HepG2 (cell line): ENCODE measurements at regions not wholly inside any gene's neighbourhood (a gene's known extent, or its start where the extent isn't known, plus 50 kb on each side); places are given as distances from the start of the nearest gene placed in this dataset.

Experiments
- ATAC-seq: fragments of 200-7000 bp; cut with Tn5 transposase; 3 replicates; pipeline ENCODE4 v1.9.1; 2020; ENCODE audit warnings: mild to moderate bottlenecking, moderate library complexity
- BruUV-seq: library from RNA; stranded (reverse); fragments of 400-500 nt; replicated peaks from 2 replicates; lab custom pipeline; 2021; lab: Mats Ljungman, UMichigan
- CTCF ChIA-PET: fragments of 300-600 bp; formaldehyde crosslinking; extraction: SDS; loops from one replicate; lab custom pipeline; 2021; ENCODE audit warnings: low total read pairs, inconsistent platforms, low intra/inter-chr PET ratio; lab: Yijun Ruan, JAX
- POLR2A ChIA-PET: fragments of 350-600 bp; sonication (Branson Sonifier 250); formaldehyde crosslinking; loops from one replicate; lab custom pipeline; 2020; ENCODE audit warnings: antibody characterized with exemption, inconsistent platforms; lab: Yijun Ruan, JAX
- DNase-seq: peaks from one replicate; pipeline ENCODE4 v3.0.0-alpha.2; 2015; ENCODE audit warnings: low spot score
- FAIRE-seq: peaks from 3 replicates; lab custom pipeline; 2011; peaks lifted over from hg19 to GRCh38; lab: Jason Lieb, UNC
- H2AFZ ChIP-seq: one replicate; pipeline ENCODE4 v1.6.1; 2011; ENCODE audit warnings: low read length, inconsistent platforms
- H3K27ac ChIP-seq: fragments of 300-600 bp; 3 replicates; pipeline ENCODE4 v1.8.0; 2011; ENCODE audit warnings: mixed run types, mild to moderate bottlenecking, mixed read lengths, low read length, inconsistent platforms; ENCODE audit not compliant: insufficient read depth; ENCODE audit errors: extremely low read length
- H3K27me3 ChIP-seq, 2 experiments: fragments of 200-600 bp in 1 of 2; 2 replicates in 1 of 2; 3 replicates in 1 of 2; pipeline versions ENCODE4 v1.6.0 to v1.8.0; 2011; ENCODE audit warnings: low read length in 2 of 2, mild to moderate bottlenecking in 2 of 2, moderate library complexity in 2 of 2, inconsistent platforms in 1 of 2; ENCODE audit not compliant: insufficient read depth in 2 of 2, control insufficient read depth in 1 of 2
- H3K36me3 ChIP-seq, 2 experiments: fragments of 200-600 bp in 1 of 2; replicated peaks in 1 of 2; 2 replicates in 1 of 2; 3 replicates in 1 of 2; pipeline versions ENCODE4 v1.5.1 to v1.8.0; 2011; ENCODE audit warnings: low read length in 2 of 2, inconsistent platforms in 1 of 2; ENCODE audit not compliant: insufficient read depth in 2 of 2, control insufficient read depth in 1 of 2
- H3K4me1 ChIP-seq: 2 replicates; pipeline ENCODE4 v1.5.1; 2012; ENCODE audit warnings: low read length, inconsistent platforms; ENCODE audit not compliant: insufficient read depth
- H3K4me2 ChIP-seq: 2 replicates; pipeline ENCODE4 v1.6.0; 2011; ENCODE audit warnings: low read depth, low read length, inconsistent platforms
- H3K4me3 ChIP-seq, 3 experiments: fragments of 200-600 bp in 1 of 3; sonication (generic), shearing (Covaris generic) in 1 of 3; replicated peaks in 1 of 3; 2 replicates each; pipeline ENCODE4 v1.5.1; 2011 to 2016; ENCODE audit warnings: low read length in 3 of 3, inconsistent platforms in 2 of 3, low read depth in 2 of 3, mild to moderate bottlenecking in 2 of 3, control low read depth in 1 of 3, mixed read lengths in 1 of 3; ENCODE audit not compliant: insufficient read depth in 1 of 3
- H3K79me2 ChIP-seq: one replicate; pipeline ENCODE4 v1.6.1; 2011; ENCODE audit warnings: low read length, inconsistent platforms; ENCODE audit not compliant: insufficient read depth
- H3K9ac ChIP-seq: 2 replicates; pipeline ENCODE4 v1.6.0; 2011; ENCODE audit warnings: mild to moderate bottlenecking, low read depth, low read length, inconsistent platforms; ENCODE audit not compliant: insufficient read depth
- H3K9me3 ChIP-seq: 2 replicates; pipeline ENCODE4 v1.5.1; 2012; ENCODE audit warnings: mild to moderate bottlenecking, low read length
- H4K20me1 ChIP-seq: 2 replicates; pipeline ENCODE4 v1.6.0; 2011; ENCODE audit warnings: inconsistent platforms, mild to moderate bottlenecking, low read length, moderate library complexity; ENCODE audit not compliant: insufficient read depth
- ZNF12 ChIP-seq: sonication (generic); formaldehyde crosslinking; IDR thresholded peaks from 2 replicates; pipeline ENCODE4 v1.5.0; 2020; ENCODE audit warnings: missing genetic modification reagents
- ZNF672 ChIP-seq: sonication (generic); formaldehyde crosslinking; IDR thresholded peaks from 2 replicates; pipeline ENCODE4 v1.8.1; 2022; ENCODE audit warnings: missing genetic modification reagents
- WGBS: methylation state at CpG from one replicate; pipeline ENCODE4 v1.1.6; 2017; ENCODE audit warnings: low lambda C conversion rate; 5-methylcytosine and 5-hydroxymethylcytosine counted together
- in situ Hi-C: cut with HindIII; loops from 2 replicates; pipeline ENCODE4 v1.10.0; 2017; ENCODE audit warnings: low pct_unique_long_range_greater_than_20kb; ENCODE audit not compliant: extremely low pct_ligation_motif_present
- intact Hi-C: fragments of 100-400 bp; cut with micrococcal nuclease; formaldehyde crosslinking; loops from one replicate; pipeline ENCODE4 v1.10.0; 2022; ENCODE audit not compliant: unreplicated experiment
- TF ChIP-seq, protein P1 (sequence below): sonication (generic); formaldehyde crosslinking; IDR thresholded peaks from 2 replicates; pipeline ENCODE4 v1.5.1; 2020; ENCODE audit warnings: mild to moderate bottlenecking, missing genetic modification reagents, moderate library complexity
- TF ChIP-seq, protein P2 (sequence below): IDR thresholded peaks from 2 replicates; pipeline ENCODE4 v1.6.1; 2012; ENCODE audit warnings: low read depth, low read length, improper control_type of control experiment

DNA sequence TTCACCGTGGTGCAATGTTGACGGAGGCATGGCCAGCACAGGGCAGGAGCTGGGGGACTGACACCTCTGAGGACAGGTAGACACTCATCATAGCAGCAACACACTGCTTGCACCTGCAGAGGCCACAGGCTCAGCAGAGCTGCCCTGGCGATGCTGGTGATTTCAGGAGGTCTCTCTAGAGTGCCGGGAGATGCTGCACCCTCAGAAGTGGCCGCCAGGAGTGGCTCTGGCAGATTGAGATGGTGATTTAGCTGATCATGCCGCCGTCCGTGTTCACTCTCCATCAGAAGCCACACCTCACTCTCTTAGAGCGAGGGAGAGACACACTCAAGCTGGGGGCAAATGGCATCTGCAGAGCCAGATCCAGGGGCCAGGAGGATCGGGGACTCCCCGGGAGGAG is 244.6 kb upstream of the SGCG start:
- no peaks in the 10 kb centered on the region for H3K9me3 ChIP-seq
- no peak for FAIRE-seq
- 15% methylated on average over 5 of the region's 11 CpGs for WGBS
- intact Hi-C loops, result loop anchor here (10.0 kb wide), 1 partner anchor 1419 kb away; no protein-coding TSS in a partner anchor
- no TSS peak for BruUV-seq
- no peak overlapping the region for H3K4me3 ChIP-seq
- H3K27me3 ChIP-seq, result peaks cover 0 to 3% of the 10 kb centered on the region in 2 experiments; a peak in 2 of 5 replicates
- no peaks in the 10 kb centered on the region for H3K36me3 ChIP-seq
- ChIA-PET POLR2A (no interaction called here), CTCF (no interaction called here)
- H3K79me2 ChIP-seq, result no peaks in the 10 kb centered on the region
- H3K4me2 ChIP-seq, result no peak overlapping the region
- H3K9ac ChIP-seq, result no peak overlapping the region
- ATAC-seq, result peak; percentile 60
- H3K27ac ChIP-seq, result no peak overlapping the region
- in situ Hi-C loops, result loop anchor here (10.0 kb wide), 1 partner anchor 1419 kb away; no protein-coding TSS in a partner anchor
- no peak for DNase-seq
- no peak overlapping the region for H2AFZ ChIP-seq
- peak; percentile 47; the same call in 1 of the 2 replicates for TF ChIP-seq ZNF12 (CRISPR knock-in tag)
- TF ChIP-seq, protein P1, sequence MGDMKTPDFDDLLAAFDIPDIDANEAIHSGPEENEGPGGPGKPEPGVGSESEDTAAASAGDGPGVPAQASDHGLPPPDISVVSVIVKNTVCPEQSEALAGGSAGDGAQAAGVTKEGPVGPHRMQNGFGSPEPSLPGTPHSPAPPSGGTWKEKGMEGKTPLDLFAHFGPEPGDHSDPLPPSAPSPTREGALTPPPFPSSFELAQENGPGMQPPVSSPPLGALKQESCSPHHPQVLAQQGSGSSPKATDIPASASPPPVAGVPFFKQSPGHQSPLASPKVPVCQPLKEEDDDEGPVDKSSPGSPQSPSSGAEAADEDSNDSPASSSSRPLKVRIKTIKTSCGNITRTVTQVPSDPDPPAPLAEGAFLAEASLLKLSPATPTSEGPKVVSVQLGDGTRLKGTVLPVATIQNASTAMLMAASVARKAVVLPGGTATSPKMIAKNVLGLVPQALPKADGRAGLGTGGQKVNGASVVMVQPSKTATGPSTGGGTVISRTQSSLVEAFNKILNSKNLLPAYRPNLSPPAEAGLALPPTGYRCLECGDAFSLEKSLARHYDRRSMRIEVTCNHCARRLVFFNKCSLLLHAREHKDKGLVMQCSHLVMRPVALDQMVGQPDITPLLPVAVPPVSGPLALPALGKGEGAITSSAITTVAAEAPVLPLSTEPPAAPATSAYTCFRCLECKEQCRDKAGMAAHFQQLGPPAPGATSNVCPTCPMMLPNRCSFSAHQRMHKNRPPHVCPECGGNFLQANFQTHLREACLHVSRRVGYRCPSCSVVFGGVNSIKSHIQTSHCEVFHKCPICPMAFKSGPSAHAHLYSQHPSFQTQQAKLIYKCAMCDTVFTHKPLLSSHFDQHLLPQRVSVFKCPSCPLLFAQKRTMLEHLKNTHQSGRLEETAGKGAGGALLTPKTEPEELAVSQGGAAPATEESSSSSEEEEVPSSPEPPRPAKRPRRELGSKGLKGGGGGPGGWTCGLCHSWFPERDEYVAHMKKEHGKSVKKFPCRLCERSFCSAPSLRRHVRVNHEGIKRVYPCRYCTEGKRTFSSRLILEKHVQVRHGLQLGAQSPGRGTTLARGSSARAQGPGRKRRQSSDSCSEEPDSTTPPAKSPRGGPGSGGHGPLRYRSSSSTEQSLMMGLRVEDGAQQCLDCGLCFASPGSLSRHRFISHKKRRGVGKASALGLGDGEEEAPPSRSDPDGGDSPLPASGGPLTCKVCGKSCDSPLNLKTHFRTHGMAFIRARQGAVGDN (CRISPR knock-in tag), result no peak
- H4K20me1 ChIP-seq, result no peaks in the 10 kb centered on the region
- no peaks in the 10 kb centered on the region for H3K4me1 ChIP-seq

DNA sequence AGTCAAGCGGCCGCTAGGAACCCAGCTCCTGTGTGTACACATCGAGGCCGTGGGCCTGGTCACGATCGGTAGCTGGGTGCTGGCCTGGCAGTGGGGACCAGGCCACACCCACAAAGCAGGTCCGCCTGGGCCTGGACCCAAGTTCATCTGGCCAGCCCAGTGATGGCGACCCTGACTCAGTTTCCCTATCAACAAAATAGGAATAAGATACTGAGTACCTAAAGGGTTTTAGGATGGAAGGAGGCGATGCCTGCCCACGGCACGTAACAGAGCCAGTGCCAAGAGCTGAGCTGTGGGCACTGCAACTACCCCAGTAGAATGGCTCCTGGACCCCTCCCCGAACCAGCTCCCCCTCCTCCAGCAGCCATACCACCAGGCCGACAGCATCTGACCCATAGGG is 243.5 kb upstream of the SGCG start:
- FAIRE-seq (no peak), DNase-seq (no peak), ATAC-seq (no peak)
- Histone ChIP-seq H3K79me2 (no peaks in the 10 kb centered on the region), H3K9me3 (no peaks in the 10 kb centered on the region), H3K4me1 (no peaks in the 10 kb centered on the region), H3K27ac (no peak overlapping the region), H2AFZ (no peak overlapping the region), H3K9ac (no peak overlapping the region), H3K4me2 (no peak overlapping the region), H4K20me1 (no peaks in the 10 kb centered on the region), H3K27me3 (peaks cover 0 to 3% of the 10 kb centered on the region in 2 experiments; a peak in 2 of 5 replicates), H3K36me3 (no peaks in the 10 kb centered on the region), H3K4me3 (no peak overlapping the region)
- ChIA-PET POLR2A (no interaction called here), CTCF (no interaction called here)
- TF ChIP-seq, protein P2, sequence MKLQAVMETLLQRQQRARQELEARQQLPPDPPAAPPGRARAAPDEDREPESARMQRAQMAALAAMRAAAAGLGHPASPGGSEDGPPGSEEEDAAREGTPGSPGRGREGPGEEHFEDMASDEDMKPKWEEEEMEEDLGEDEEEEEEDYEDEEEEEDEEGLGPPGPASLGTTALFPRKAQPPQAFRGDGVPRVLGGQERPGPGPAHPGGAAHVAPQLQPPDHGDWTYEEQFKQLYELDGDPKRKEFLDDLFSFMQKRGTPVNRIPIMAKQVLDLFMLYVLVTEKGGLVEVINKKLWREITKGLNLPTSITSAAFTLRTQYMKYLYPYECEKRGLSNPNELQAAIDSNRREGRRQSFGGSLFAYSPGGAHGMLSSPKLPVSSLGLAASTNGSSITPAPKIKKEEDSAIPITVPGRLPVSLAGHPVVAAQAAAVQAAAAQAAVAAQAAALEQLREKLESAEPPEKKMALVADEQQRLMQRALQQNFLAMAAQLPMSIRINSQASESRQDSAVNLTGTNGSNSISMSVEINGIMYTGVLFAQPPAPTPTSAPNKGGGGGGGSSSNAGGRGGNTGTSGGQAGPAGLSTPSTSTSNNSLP, result no peak
- TF ChIP-seq ZNF672 (CRISPR knock-in tag), result no peak
- in situ Hi-C loops, result loop anchor here (10.0 kb wide), 1 partner anchor 1418 kb away; no protein-coding TSS in a partner anchor
- BruUV-seq, result no TSS peak
- intact Hi-C loops, result loop anchor here (10.0 kb wide), 1 partner anchor 1418 kb away; no protein-coding TSS in a partner anchor
- 32% methylated on average over 10 of the region's 13 CpGs for WGBS
